Common myeloid progenitor, CD34-positive (primary cell): ENCODE measurements at regions not wholly inside any gene's neighbourhood (a gene's known extent, or its start where the extent isn't known, plus 50 kb on each side); places are given as distances from the start of the nearest gene placed in this dataset.

Experiments used
- CTCF ChIA-PET: fragments of 350-600 bp; sonication (Branson Sonifier 250); formaldehyde crosslinking; loops from one replicate; lab custom pipeline; 2021; ENCODE audit warnings: antibody characterized with exemption; lab: Charles Lee
- POLR2A ChIA-PET: fragments of 350-600 bp; sonication (Branson Sonifier 250); formaldehyde crosslinking; loops from one replicate; lab custom pipeline; 2021; ENCODE audit warnings: antibody characterized with exemption; lab: Charles Lee
- DNase-seq, 3 donors: peaks; one replicate each; pipeline versions ENCODE4 v3.0.0 to v3.0.0-alpha.2; 2013
- H3K27ac ChIP-seq, 2 experiments: 1 replicate in 1 of 2; 2 replicates in 1 of 2; pipeline ENCODE4 v1.7.0; 2013; ENCODE audit warnings: inconsistent platforms in 2 of 2, low read length in 2 of 2, mild to moderate bottlenecking in 2 of 2, low read depth in 1 of 2, moderate library complexity in 1 of 2; ENCODE audit not compliant: severe bottlenecking in 2 of 2, insufficient read depth in 1 of 2, poor library complexity in 1 of 2
- H3K27me3 ChIP-seq, 5 experiments: replicated peaks in 2 of 5; 1 replicate in 3 of 5; 2 replicates in 2 of 5; pipeline versions ENCODE4 v1.6.1 to v1.7.0; 2013; ENCODE audit warnings: low read length in 4 of 5, mild to moderate bottlenecking in 2 of 5, moderate library complexity in 2 of 5, inconsistent platforms in 1 of 5; ENCODE audit not compliant: insufficient read depth in 5 of 5, control insufficient read depth in 4 of 5
- H3K36me3 ChIP-seq, 4 experiments: 1 replicate in 2 of 4; 2 replicates in 2 of 4; pipeline versions ENCODE4 v1.6.1 to v1.7.0; 2013; ENCODE audit warnings: low read length in 3 of 4, control low read depth in 1 of 4, mild to moderate bottlenecking in 1 of 4; ENCODE audit not compliant: control insufficient read depth in 4 of 4, insufficient read depth in 4 of 4
- H3K4me1 ChIP-seq, 4 experiments: 1 replicate in 3 of 4; 2 replicates in 1 of 4; pipeline versions ENCODE4 v1.6.1 to v1.7.1; 2013; ENCODE audit warnings: low read length in 3 of 4, mild to moderate bottlenecking in 3 of 4, control low read depth in 1 of 4, inconsistent platforms in 1 of 4, moderate library complexity in 1 of 4; ENCODE audit not compliant: control insufficient read depth in 4 of 4, insufficient read depth in 4 of 4; ENCODE audit errors: control extremely low read depth in 1 of 4
- H3K4me3 ChIP-seq, 7 experiments: 1 replicate in 4 of 7; 2 replicates in 3 of 7; pipeline versions ENCODE4 v1.5.1 to v1.7.0; 2013; ENCODE audit warnings: mild to moderate bottlenecking in 7 of 7, low read length in 6 of 7, moderate library complexity in 6 of 7, inconsistent platforms in 2 of 7, low read depth in 2 of 7, control low read depth in 1 of 7; ENCODE audit not compliant: insufficient read depth in 4 of 7, control insufficient read depth in 1 of 7; ENCODE audit errors: extremely low read depth in 1 of 7
- H3K9me3 ChIP-seq, 5 experiments: 1 replicate in 4 of 5; 2 replicates in 1 of 5; pipeline versions ENCODE4 v1.6.1 to v1.7.1; 2013; ENCODE audit warnings: low read length in 4 of 5, mild to moderate bottlenecking in 2 of 5, inconsistent platforms in 1 of 5, low read depth in 1 of 5, moderate library complexity in 1 of 5; ENCODE audit not compliant: control insufficient read depth in 4 of 5, insufficient read depth in 2 of 5; ENCODE audit errors: control extremely low read depth in 1 of 5
- WGBS: methylation state at CpG from one replicate; pipeline ENCODE4 v1.1.5; 2013; ENCODE audit not compliant: insufficient coverage; 5-methylcytosine and 5-hydroxymethylcytosine counted together

DNA sequence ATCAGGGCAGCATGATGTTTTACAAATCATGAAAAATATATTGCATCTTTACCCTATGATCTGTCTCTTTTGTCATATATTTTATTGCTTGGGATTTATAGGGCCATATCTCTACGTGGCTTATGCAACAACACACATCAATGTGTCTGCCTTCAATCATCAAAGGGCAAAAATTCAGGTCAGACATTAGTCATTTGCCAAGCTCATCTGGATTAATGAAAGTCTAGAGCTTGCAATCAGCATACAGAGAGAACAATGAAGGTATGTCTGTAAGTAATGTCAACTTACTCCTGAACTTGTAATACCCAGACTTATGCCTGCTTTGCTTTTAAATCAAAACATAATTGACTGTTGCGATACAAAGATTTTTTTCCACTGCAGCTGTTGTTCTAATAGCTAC is 282.7 kb downstream of the HAO1 start:
- no peaks in the 10 kb centered on the region for H3K4me1 ChIP-seq
- POLR2A ChIA-PET, result no interaction called here
- H3K9me3 ChIP-seq, result no peaks in the 10 kb centered on the region
- no peak for DNase-seq
- no peak overlapping the region for H3K27ac ChIP-seq
- WGBS, result 100% methylated on average over 1 of the region's 2 CpGs
- H3K4me3 ChIP-seq, result no peak overlapping the region
- peaks cover 0 to 1% (median 0%) of the 10 kb centered on the region in 5 experiments for H3K27me3 ChIP-seq
- H3K36me3 ChIP-seq, result no peaks in the 10 kb centered on the region
- CTCF ChIA-PET, result no interaction called here

- Histone ChIP-seq H3K9me3 (no peaks in the 10 kb centered on the region), H3K36me3 (no peaks in the 10 kb centered on the region), H3K4me3 (no peak overlapping the region), H3K4me1 (no peaks in the 10 kb centered on the region), H3K27me3 (peaks cover 0 to 1% (median 0%) of the 10 kb centered on the region in 5 experiments), H3K27ac (no peak overlapping the region)
- DNase-seq, result no peak
- 100% methylated on average over 1 of the region's 3 CpGs for WGBS
- POLR2A ChIA-PET, result no interaction called here
- CTCF ChIA-PET, result interaction anchor here (0.6 kb wide), 1 partner anchor 1958 kb away, joined by 3 read pairs; no protein-coding TSS in a partner anchor
These were observed 280.1 kb downstream of the HAO1 start for GRCh38 chr20:7660165-7660564.

- no CpG with 5 or more reads among the region's 2 CpGs for WGBS
- ChIA-PET POLR2A (interaction anchor here (0.7 kb wide), 1 partner anchor 425 kb away, joined by 4 read pairs; no protein-coding TSS in a partner anchor), CTCF (interaction anchor here (0.7 kb wide), 1 partner anchor 30 kb away, joined by 3 read pairs; no protein-coding TSS in a partner anchor)
These were observed 274.9 kb downstream of the HAO1 start for GRCh38 chr20:7665376-7665775.

GRCh38 chr20:7667194-7667593 is 273.1 kb downstream of the HAO1 start:
- no peaks in the 10 kb centered on the region for H3K9me3 ChIP-seq
- H3K4me1 ChIP-seq, result no peaks in the 10 kb centered on the region
- ChIA-PET POLR2A (no interaction called here), CTCF (no interaction called here)
- no peak overlapping the region for H3K4me3 ChIP-seq
- H3K27ac ChIP-seq, result no peak overlapping the region
- H3K36me3 ChIP-seq, result no peaks in the 10 kb centered on the region
- 100% methylated on average over 1 of the region's 4 CpGs for WGBS
- H3K27me3 ChIP-seq, result no peaks in the 10 kb centered on the region
- no peak for DNase-seq

More at GRCh38 chr20:7665376-7665775, 274.9 kb downstream of the HAO1 start:
- DNase-seq, result no peak
- no peaks in the 10 kb centered on the region for H3K4me1 ChIP-seq
- no peak overlapping the region for H3K27ac ChIP-seq
- no peak overlapping the region for H3K4me3 ChIP-seq
- H3K9me3 ChIP-seq, result no peaks in the 10 kb centered on the region
- H3K27me3 ChIP-seq, result no peaks in the 10 kb centered on the region
- H3K36me3 ChIP-seq, result no peaks in the 10 kb centered on the region

- POLR2A ChIA-PET, result no interaction called here
- no peaks in the 10 kb centered on the region for H3K9me3 ChIP-seq
- H3K27me3 ChIP-seq, result no peaks in the 10 kb centered on the region
- 90% methylated on average over 6 of the region's 7 CpGs for WGBS
- H3K4me1 ChIP-seq, result no peaks in the 10 kb centered on the region
- CTCF ChIA-PET, result no interaction called here
- no peak overlapping the region for H3K4me3 ChIP-seq
- DNase-seq, result no peak
- H3K27ac ChIP-seq, result no peak overlapping the region
- H3K36me3 ChIP-seq, result no peaks in the 10 kb centered on the region
These were observed 267.7 kb downstream of the HAO1 start for GRCh38 chr20:7672571-7672970.

DNA sequence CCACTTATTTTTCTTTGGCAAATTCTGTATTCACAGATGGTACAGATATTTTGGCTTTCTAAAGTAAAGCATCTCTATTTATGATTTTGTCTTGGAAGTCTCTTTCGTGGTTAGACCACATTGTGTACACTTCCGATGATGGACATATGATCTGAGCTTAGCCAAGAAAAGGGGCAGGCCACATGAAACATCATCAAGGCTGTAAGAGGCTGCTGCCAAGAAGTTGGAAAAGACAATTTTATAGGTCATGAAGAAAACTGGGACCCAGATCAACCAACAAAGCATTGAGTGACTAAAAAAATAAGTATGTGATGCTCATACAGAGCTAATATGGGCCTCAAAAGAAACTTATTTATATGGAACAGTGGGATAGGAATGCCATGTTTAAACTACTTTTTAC is 266.4 kb downstream of the HAO1 start:
- no peak overlapping the region for H3K4me3 ChIP-seq
- no peak for DNase-seq
- 100% methylated on average over 2 of the region's 2 CpGs for WGBS
- ChIA-PET POLR2A (no interaction called here), CTCF (no interaction called here)
- H3K9me3 ChIP-seq, result no peaks in the 10 kb centered on the region
- no peaks in the 10 kb centered on the region for H3K4me1 ChIP-seq
- no peaks in the 10 kb centered on the region for H3K36me3 ChIP-seq
- H3K27me3 ChIP-seq, result no peaks in the 10 kb centered on the region
- no peak overlapping the region for H3K27ac ChIP-seq

DNA sequence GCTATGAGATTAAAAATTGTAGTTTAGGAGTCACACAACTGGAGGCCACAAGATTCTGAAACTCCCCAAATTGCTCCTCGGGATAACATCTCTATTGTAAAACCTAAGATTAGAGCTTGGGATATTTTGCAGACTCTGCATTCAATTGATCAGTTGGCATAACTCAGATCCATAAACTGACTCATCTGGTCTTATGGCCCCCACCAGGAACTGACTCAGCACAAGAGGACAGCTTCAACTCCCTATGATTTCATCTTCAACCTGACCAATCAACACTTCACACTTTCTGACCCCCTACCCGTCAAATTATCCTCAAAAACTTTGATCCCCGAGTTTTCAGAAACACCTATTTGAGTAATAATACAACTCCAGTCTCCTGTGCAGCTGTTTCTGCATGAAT is 257.3 kb downstream of the HAO1 start:
- 93% methylated on average over 3 of the region's 3 CpGs for WGBS
- Histone ChIP-seq H3K36me3 (no peaks in the 10 kb centered on the region), H3K27ac (no peak overlapping the region), H3K9me3 (no peaks in the 10 kb centered on the region), H3K4me1 (no peaks in the 10 kb centered on the region), H3K27me3 (peaks cover 0 to 2% (median 0%) of the 10 kb centered on the region in 5 experiments), H3K4me3 (no peak overlapping the region)
- CTCF ChIA-PET, result no interaction called here
- DNase-seq, result no peak
- POLR2A ChIA-PET, result no interaction called here
